NCI-H2196 treated with DMSO at 0.1 percent for 48 hours (cell line): ENCODE measurements at regions not wholly inside any gene's neighbourhood (a gene's known extent, or its start where the extent isn't known, plus 50 kb on each side); places are given as distances from the start of the nearest gene placed in this dataset.

Source experiments
- DNase-seq: peaks from one replicate; lab custom pipeline; 2025; ENCODE audit not compliant: unreplicated experiment; lab: John Stamatoyannopoulos, UW

GRCh38 chr3:107323723-107324122, 53.5 kb upstream of the CCDC54 start:
- no peak for DNase-seq

- no peak for DNase-seq
Measured at GRCh38 chr3:107325446-107325845, 51.8 kb upstream of the CCDC54 start.
